HL-60 (cell line): ENCODE measurements at regions not wholly inside any gene's neighbourhood (a gene's known extent, or its start where the extent isn't known, plus 50 kb on each side); places are given as distances from the start of the nearest gene placed in this dataset.

Experiments
- DNase-seq, 2 experiments: peaks; one replicate each; pipeline ENCODE4 v3.0.0-alpha.2; 2010 to 2020; ENCODE audit warnings: low read depth in 1 of 2, low spot score in 1 of 2
- H3K27ac ChIP-seq: fragments of 250-450 bp; sonication (Bioruptor Pico); replicated peaks from 2 replicates; pipeline ENCODE4 v1.5.1; 2020; ENCODE audit warnings: mild to moderate bottlenecking, moderate library complexity
- H3K27me3 ChIP-seq: fragments of 250-450 bp; sonication (Bioruptor Pico); 2 replicates; pipeline ENCODE4 v1.5.1; 2021; ENCODE audit warnings: mild to moderate bottlenecking, moderate library complexity; ENCODE audit not compliant: insufficient read depth, poor library complexity, severe bottlenecking
- H3K4me3 ChIP-seq: replicated peaks from 2 replicates; pipeline ENCODE4 v1.5.1; 2011; ENCODE audit warnings: mild to moderate bottlenecking, control low read depth, low read length; ENCODE audit not compliant: insufficient read depth
- CTCF ChIP-seq: IDR thresholded peaks from one replicate; pipeline ENCODE4 v1.5.1; 2011; ENCODE audit warnings: low read length, control low read depth, inconsistent platforms; ENCODE audit not compliant: insufficient read depth
- GABPA ChIP-seq: IDR thresholded peaks from 2 replicates; pipeline ENCODE4 v1.6.1; 2012; ENCODE audit warnings: low read depth
- POLR2AphosphoS5 ChIP-seq: IDR thresholded peaks from 2 replicates; pipeline ENCODE4 v1.6.1; 2012; ENCODE audit warnings: low read depth
- REST ChIP-seq: IDR thresholded peaks from 2 replicates; pipeline ENCODE4 v1.6.1; 2012; ENCODE audit warnings: low read depth; ENCODE audit not compliant: insufficient replicate concordance
- SPI1 ChIP-seq: IDR thresholded peaks from 2 replicates; pipeline ENCODE4 v1.6.1; 2012; ENCODE audit warnings: low read depth, mild to moderate bottlenecking, borderline replicate concordance

- no peak overlapping the region for H3K4me3 ChIP-seq
- DNase-seq, result no peak
- no peak for TF ChIP-seq SPI1
- TF ChIP-seq POLR2AphosphoS5, result no peak
- no peak for TF ChIP-seq CTCF
- TF ChIP-seq GABPA, result no peak
- no peak for TF ChIP-seq REST
- no peaks in the 10 kb centered on the region for H3K27me3 ChIP-seq
- no peak overlapping the region for H3K27ac ChIP-seq
Measured at GRCh38 chr2:149814049-149814448, 226.5 kb upstream of the MMADHC start.

GRCh38 chr2:149808556-149808955 is 221.0 kb upstream of the MMADHC start:
- no peak overlapping the region for H3K4me3 ChIP-seq
- no peak for DNase-seq
- H3K27me3 ChIP-seq, result no peaks in the 10 kb centered on the region
- no peak overlapping the region for H3K27ac ChIP-seq
- TF ChIP-seq CTCF (no peak), GABPA (no peak), REST (no peak), SPI1 (no peak; the same call in 1 of the 2 replicates), POLR2AphosphoS5 (no peak)

- no peak overlapping the region for H3K27ac ChIP-seq
- H3K4me3 ChIP-seq, result no peak overlapping the region
- no peak for DNase-seq
- TF ChIP-seq SPI1 (no peak), CTCF (no peak), POLR2AphosphoS5 (no peak), REST (no peak), GABPA (no peak)
- no peaks in the 10 kb centered on the region for H3K27me3 ChIP-seq
Measured at GRCh38 chr2:149806651-149807050, 219.1 kb upstream of the MMADHC start.
